Stimulated activated CD8-positive, alpha-beta memory T cell treated with anti-CD3 and anti-CD28 coated beads, Interleukin-12 subunit alpha, Interleukin-12 subunit beta, amount 100 ng/mL, for 1 hour (primary cell): ENCODE measurements at regions not wholly inside any gene's neighbourhood (a gene's known extent, or its start where the extent isn't known, plus 50 kb on each side); places are given as distances from the start of the nearest gene placed in this dataset.

Source experiments
- DNase-seq: peaks from one replicate; pipeline ENCODE4 v3.0.0-alpha.2; 2020; ENCODE audit warnings: low read depth

DNA sequence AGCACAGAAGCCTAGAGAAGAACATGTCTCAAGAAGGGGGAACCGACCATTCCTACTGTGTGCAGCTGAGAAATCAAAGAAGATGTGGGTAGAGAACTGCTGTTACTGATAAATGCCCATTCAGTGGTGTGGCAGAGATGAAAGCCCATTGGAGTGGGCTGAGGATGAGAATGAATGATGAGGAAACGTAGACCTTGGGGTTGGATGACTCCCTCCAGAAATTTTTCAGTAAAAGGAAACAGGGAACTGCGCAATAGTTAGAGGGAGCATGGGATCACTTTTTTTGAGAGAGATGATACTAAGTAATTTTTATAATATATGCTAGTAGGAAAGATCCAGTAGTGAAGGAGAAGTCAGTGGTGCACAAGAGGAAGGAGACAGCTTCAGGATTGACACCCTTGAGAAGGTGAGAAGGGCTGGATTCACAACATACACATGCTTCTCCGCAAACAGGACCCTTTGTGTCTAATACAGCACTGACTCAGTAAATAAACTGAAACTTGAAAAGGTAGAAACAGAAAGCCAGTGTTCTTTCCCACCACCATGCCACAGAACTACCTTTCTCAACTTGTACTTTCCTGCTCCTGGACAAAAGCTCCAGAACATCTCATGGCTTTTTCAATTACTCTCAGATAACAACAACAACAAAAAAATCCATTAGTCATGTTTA is 104.7 kb upstream of the IL6 start:
- DNase-seq = no peak

DNA sequence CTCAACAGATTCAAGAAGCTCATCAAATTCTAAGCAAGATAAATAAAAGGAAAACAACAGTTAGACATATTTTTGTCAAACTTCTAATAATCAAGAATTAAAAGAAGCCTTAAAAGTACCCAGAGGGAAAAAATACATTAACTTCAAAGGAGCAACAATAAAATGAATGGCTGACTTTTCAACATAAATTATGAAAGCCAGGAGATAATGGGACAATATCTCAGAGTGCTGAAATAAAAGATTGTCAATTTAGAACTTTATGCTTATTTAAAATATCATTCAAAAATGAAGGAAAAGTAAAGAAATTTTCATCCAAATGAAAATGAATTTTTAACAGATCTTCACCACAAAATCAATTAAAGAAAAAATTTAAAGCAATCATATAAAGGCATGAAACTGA is 108.5 kb upstream of the IL6 start:
- DNase-seq = no peak

DNA sequence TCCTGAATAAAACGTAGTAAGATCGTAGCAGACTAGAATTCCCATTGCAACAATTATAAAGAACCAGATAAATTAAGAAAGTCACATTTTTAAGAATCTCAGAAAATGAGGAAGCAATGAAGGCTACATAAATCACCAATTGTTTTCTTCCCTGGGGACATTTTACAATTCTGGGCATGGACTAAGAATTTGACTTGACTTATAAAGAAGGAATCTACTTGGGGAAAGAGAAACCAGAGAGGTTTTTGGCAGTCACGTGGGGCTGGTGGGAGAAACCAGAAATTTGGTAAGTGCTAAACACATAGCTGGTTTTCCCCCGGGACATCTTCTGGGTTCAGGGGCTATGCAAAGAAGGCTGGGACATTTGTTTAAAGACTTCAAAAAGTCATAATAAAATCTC is 109.8 kb upstream of the IL6 start:
- DNase-seq = no peak

DNA sequence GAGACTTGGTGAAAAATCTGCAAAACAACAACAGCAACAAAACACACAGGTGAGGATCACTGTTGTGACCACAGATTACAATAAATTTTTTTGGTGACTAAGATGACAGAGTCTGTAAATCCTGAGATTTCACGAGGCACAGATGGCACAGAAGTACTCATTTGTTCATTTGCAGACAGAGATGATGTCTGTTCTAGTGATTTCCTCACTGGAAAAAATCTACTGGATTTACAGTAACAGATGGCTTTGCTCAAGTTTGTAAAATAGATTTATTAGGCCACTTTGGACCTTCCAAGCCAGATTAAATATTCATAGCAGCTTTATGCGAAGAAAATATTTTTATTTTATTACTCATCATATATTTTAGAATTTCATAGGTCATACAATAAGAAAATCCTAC is 113.5 kb upstream of the IL6 start:
- no peak for DNase-seq

DNA sequence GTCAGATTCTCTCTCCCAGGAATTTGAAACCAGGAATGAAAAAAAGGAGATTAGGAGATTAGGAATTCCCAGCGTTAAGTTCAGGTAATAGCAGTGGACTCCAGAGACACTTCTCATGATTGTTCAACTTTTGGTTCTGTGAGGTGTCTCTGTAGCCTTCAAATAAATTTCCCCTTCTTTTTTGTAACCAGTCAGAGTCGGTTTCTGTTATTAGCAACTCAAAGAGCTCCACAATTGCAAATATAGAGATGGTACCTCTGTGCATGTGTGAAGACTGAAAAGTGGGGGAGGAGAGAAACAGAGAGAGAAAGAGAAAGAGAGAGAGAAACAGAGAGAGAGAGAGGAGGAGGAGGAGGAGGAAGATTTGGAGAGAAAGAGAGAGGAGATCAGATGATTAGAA is 112.8 kb upstream of the STEAP1B start:
- no peak for DNase-seq

DNA sequence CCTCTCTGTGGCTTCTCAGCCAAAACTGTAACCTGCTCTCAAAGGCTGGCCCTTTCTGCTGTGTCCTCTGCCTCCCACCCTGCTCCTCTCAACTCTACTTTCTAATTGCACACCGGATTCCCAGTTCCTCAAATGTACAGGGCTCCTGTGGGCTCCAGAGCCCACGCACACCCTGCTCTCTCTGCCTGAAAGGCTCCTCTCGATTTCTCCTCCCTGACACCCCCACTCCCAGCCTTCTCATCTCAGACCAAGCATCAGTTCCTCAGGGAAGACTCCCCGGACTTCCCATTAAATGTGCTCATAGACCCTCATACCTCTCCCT is 111.7 kb upstream of the STEAP1B start:
- DNase-seq = no peak

DNA sequence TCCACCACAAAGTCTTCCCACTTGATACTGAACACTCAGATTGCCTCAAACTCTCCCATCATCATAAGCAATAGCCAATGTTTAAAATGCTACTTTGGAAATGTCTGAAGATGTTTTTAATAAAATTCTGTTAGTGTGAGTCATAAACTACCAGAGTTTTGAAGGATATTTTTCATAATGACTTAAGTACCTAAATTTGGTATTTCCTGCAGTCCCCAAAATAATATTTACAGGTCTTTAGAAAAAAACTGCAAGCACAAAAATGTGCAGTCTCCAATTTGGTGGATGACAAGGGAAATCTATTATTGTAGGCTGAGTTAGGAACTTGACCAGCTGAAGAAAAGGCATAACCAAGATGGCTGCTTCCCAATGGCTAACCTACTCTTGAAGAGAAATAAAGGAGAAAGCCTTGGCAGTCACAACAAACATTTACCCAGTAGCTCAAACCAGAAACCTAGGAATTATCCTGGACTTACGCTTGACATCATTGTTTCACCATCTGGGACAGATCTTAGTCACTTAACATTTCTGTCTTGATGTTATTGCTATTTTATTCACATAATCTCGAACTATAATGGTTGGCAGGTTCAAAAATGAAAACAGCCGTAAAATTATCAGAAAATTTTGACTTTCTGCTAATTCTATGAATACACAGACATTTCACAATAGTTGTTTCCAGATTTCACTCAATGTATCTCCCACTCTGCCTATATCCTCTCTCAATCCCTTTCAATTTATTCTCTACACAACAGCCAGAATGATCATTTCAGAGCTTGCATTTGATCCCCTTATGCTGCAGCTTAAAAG is 111.2 kb upstream of the STEAP1B start:
- no peak for DNase-seq

DNA sequence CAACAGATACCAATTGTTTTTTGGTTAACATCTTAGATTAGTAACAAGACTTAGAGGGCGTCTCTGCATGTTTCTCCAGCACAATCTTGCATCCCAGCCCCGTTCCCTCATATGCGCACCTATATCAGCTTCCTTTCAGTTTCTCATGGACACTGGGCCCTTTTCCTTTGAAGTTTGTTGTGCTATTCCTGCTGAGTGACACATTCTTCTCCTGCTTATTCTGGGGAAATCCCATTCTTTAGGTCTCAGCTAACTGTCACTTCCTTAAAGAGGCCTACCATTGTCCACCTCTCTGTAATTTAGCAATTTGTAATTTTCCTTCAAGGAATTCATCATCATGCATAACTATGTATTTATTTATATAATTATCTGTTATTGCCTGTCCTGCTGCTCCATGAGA is 110.3 kb upstream of the STEAP1B start:
- DNase-seq = no peak

DNA sequence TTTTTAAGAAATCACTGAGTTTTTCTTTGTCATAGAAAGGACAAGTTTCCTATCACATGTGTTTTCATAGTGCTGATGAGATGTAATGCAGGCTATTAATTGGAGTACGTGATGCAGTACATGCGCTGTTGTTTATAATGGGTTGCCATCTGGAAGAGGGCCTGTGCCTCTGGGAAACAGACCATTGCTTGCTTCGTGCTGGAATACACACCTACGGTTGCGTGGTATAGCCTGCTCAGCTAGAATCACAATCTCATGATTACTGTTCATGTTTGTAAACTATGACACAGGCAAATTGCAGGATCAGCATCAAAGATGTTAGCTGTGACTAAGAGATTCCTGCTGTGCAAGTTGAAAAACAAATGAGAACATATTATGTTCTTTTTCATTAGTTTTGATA is 107.2 kb upstream of the STEAP1B start:
- DNase-seq = no peak

DNA sequence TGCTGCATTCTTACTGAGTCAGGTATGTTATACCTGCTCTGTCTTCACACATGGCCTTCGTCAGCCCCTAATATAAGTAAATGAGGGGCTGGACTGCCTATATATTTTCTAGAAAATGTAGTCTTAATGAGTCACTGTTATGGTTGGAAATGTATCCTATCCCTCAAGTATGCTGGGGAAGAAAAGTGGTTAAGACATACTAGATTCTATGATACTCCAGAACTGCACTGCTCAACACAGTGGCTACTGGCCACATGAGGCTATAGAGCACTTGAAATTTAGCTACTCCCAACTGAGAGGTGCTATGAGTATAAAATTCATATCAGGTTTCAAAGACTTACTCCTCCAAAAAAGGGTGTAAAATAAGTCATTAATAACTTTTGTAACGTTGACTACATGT is 104.3 kb upstream of the STEAP1B start:
- DNase-seq = no peak

DNA sequence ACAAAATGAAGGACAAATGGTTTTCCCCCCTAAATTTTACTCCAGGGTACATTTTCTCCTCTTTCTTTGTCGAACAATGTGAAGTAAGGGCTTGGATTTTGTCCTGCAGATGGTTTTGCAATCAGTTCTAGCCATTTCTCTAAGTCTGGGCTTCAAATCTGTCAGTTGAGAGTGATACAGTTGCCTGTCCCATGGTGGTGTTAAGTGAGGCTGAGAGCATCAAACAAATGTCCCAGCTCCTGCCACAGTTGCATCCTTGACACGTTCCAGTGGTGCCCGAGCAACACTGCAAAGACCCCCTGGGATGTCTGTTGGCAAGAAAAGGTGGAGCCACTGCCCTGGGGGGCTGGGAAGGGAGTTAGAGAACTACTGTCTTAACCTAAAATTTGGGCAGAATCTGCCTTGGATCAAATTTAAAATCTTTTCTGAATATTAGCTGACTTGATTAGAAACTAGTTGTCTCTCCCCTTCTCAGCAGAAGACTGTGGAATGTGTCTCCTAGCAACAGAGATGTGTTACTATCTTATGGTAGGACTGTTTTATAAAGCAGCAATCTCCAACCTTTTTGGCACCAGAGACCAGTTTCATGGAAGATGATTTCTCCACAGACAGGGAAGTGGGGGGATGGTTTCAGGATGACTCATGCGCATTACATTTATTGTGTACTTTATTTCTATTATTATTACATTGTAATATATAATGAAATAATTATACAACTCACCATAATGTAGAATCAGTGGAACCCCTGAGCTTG is 102.0 kb upstream of the STEAP1B start:
- DNase-seq = no peak

DNA sequence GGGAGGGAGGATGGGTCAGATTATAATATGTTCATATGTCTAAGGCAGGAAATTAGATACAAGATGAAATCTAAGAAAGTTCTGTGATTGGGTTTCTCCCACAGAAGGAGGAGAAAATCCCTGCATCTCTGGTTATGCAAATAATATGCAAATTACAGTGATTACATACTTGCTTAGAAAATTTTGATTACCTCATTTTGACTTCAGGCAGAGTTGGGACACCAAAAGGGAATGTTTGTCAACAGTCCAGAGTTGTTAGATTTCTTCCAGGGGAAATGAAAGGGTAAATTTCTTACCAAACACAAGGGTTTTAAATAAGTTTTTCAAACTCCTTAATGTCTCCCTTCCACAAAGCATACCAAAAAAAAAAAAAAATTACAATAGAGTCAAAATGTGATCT is 101.4 kb upstream of the STEAP1B start:
- no peak for DNase-seq

DNA sequence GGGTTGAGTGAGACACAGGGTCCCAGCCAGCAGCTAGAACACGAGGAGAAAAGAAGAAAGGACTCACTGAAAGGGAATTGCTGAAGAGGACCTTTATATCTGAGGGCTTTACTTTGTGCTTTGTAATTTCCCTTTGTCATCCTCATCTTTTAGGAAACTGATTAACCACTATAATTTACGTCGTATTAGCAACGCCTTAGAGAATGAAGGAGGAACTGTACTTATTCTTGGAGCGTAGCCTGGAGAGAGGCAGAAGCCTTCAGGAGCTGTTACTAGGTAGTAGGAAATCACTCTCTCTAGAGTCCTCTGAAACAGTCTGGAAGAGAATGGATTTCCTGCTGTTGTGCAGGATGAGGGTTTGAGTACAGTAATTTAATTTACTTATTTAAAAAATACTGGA is 101.0 kb upstream of the STEAP1B start:
- no peak for DNase-seq

DNA sequence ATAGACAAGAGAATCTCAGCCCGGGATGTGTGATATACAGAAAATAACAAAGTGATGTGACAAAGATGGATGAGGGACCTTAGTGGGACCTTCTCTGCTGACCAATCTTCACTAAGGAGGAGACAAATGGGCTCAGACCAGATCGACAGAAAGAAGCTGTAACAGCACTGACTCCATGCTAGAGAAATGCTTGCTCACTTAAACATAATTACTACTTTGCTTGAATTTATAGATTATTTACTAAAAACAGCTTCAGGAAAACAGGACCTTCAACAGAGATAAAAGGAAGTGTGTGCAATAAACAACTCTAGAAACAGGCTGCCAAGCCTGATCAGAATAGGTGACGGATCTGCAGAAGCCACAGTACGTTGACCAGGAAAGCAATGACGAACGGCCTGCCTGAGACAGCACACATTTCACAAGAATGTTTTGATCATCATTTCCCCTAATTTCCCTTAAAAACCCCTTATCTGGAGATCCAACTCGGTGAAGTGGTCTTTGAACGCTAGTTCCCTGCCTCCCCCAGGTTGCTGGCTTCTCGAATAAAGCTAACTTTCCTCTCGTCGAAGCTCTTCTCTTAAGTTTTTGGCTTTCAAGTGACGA is 98.4 kb upstream of the STEAP1B start:
- DNase-seq = no peak

DNA sequence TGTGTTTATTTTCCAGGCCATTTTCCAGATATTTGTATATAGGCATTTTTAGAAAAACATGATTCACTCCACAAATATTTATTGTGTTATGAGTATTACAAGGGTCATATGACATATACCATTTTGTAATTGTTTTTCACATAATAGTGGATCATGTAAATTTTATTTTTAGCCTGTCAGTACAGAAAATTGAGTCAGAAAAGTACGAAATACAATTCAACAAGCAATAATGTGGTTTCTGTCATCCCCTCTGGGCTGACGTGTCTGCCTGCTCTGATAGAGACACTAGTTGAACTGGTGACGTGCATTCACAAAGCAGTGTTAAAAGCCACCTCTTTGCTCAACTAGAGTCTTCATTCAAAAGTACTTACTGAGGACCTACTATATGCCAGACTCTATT is 97.9 kb upstream of the STEAP1B start:
- DNase-seq = no peak

DNA sequence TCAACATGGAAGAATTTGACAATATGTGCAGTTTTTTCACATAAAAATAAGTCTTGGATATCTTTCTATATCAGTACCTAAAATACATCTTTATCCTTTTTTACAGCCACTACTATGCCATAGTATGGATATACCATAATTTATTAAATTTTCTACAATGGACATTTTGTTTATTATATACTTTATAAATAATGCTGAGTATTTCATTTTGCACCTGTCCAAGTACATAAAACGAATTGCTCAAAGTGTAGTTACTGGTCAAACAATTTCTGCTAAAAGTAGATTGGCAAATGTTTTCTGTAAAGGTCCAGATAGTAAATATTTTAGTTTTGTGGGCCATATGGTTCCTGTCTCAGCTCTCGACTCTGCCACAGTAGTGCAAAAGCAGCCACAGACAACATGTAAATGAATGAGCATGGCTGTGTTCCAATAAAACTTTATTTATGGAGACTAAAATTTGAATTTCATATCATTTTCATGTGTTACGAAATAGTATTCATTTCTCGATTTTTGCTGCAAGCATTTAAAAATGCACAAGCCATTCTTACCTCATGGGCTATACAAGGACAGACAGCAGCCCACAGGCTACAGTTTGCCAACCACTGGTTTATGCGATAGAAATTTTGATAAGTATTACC is 96.9 kb upstream of the STEAP1B start:
- no peak for DNase-seq

DNA sequence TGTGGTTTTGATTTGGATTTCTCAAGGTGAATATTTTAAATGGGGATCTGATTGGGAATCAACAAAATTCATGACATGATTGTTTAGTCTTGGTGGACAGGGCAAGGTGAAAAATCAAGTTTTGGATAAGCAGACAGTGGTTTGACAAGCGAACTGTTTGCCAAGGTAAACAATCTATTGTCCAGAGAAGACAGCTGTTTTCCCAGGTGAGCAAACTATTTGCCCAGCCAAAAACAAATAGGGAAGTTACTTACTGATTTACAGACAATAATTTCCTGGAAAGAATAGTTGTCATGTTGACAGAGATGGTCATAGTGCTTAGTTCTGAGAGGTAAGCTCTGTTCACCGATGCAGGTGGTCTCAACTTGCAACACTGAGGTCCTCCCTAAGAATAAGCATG is 94.0 kb upstream of the STEAP1B start:
- DNase-seq = no peak

DNA sequence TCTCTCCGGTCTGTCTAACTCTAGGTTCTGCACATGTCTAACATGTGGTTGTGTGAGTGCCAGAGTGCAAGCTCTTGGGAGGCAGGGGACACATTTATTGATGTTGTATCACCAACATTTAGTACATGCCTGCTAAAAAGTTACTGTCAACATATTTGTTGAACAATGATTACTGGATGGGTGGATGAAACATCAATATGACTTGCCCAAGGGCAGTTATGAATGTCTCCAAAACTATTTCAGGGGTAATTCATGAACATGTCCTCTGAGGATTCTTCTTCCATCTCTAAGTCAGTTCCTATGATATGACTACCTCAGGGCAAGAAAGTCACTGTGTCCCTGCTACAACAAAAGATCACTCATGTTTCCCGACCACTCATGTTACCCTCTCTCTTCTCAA is 91.3 kb upstream of the STEAP1B start:
- DNase-seq = no peak

DNA sequence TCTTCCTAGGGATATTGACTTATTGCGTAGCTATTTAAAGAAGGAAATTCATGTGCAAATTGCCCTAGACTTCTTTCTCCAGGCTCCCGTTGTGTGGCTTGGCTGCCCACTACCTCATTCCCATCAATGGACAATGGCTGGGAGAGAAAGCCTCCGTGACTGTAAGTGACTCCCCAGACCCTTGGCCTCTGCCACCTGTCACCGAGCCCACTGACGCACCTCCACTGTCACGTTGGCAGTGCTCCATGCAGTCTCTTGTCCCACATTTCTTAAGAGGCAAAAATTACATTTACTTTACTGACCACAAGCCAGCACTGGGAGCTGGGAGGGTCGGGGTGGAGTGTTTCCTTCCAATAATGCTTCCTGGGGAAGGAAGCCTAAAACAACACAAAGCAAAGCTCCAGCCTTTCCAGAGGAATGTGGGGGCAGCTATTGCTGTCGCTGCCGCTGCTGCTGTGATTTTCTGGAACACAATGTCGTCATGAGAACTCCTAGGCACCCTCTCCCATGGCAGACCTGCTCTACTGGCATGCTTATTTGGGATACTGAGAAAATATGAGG is 89.7 kb upstream of the STEAP1B start:
- DNase-seq = no peak

DNA sequence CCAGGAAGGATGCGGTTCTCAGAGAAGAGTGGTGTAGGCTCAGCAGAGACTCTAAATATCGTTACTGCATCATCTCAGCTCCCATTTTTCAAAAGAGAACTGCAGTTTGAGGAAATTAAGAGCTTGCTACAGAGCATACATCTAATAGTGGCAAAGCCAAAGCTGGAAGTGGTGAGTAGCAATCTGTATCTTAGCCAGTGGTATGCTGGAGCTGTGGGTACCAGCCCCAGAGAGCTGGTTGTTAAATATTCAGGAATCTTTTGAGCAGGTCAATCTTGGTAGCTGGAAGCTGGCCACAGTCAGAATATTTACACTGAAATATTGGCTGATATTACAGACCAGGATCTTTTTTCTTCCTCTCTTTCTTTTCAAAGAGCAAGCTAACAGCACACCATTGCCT is 88.4 kb upstream of the STEAP1B start:
- DNase-seq = no peak

DNA sequence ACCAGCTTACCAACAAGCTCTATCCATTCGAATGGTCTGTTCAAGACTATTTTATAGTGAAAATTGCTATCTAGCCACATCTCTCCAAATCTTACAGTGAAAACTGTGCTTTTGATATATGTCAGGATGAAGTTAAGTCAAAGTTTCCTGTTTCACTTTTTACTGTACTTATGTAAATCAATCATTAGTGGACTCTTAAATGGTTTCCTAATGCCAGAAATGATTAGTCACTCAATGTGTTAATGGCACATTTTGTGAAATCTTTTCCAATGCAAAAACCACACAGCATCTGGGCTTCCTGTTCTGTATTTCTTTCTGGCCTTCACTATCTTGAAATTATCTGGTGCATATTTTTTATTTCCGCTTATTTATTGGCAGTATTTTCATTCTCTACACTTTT is 87.3 kb upstream of the STEAP1B start:
- no peak for DNase-seq

DNA sequence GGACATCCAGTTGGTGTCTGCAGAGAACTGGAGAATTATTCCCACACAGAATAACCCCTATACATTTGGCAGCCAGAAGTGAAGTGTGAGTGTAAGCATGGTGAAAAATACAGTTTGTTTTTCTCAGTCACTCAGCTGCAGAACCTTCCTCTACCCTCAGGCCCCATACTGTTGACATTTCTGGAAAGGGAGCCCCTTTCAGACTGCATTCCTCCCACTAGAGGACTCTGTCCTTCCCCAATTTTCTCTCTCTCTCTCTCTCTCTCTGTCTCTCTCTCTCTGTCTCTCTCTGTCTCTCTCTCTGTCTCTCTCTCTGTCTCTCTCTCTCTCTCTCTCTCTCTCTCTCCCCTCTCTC is 86.8 kb upstream of the STEAP1B start:
- no peak for DNase-seq
